DND-41 (cell line): ENCODE measurements at regions not wholly inside any gene's neighbourhood (a gene's known extent, or its start where the extent isn't known, plus 50 kb on each side); places are given as distances from the start of the nearest gene placed in this dataset.

Experiments
- ATAC-seq: fragments of 200-7000 bp; cut with Tn5 transposase; 3 replicates; pipeline ENCODE4 v1.9.1; 2021; ENCODE audit warnings: low read depth; ENCODE audit not compliant: insufficient read depth
- DNase-seq: peaks from one replicate; pipeline ENCODE4 v3.0.0-alpha.2; 2020
- H2AFZ ChIP-seq: 2 replicates; pipeline ENCODE4 v1.6.0; 2012; ENCODE audit warnings: low read depth, low read length
- H3K27ac ChIP-seq: 2 replicates; pipeline ENCODE4 v1.5.1; 2012; ENCODE audit warnings: low read length, inconsistent platforms
- H3K27me3 ChIP-seq: fragments of 200-600 bp; sonication (generic); 2 replicates; pipeline ENCODE4 v1.6.0; 2012; ENCODE audit warnings: low read length, mild to moderate bottlenecking, inconsistent platforms; ENCODE audit not compliant: insufficient read depth, poor library complexity
- H3K36me3 ChIP-seq: 2 replicates; pipeline ENCODE4 v1.5.1; 2012; ENCODE audit warnings: low read length, inconsistent platforms; ENCODE audit not compliant: insufficient read depth
- H3K4me1 ChIP-seq: 2 replicates; pipeline ENCODE4 v1.5.1; 2012; ENCODE audit warnings: mild to moderate bottlenecking, low read length; ENCODE audit not compliant: insufficient read depth
- H3K4me2 ChIP-seq: 2 replicates; pipeline ENCODE4 v1.6.0; 2012; ENCODE audit warnings: mild to moderate bottlenecking, moderate library complexity, low read length, inconsistent platforms; ENCODE audit not compliant: insufficient read depth
- H3K4me3 ChIP-seq, 2 experiments: fragments of 200-600 bp in 1 of 2; shearing (Covaris generic) in 1 of 2; 2 replicates each; pipeline ENCODE4 v1.5.1; 2012 to 2016; ENCODE audit warnings: inconsistent platforms in 2 of 2, low read length in 2 of 2, mild to moderate bottlenecking in 2 of 2, low read depth in 1 of 2, moderate library complexity in 1 of 2
- H3K79me2 ChIP-seq: 2 replicates; pipeline ENCODE4 v1.6.0; 2012; ENCODE audit warnings: low read length, inconsistent platforms; ENCODE audit not compliant: insufficient read depth
- H3K9ac ChIP-seq: 2 replicates; pipeline ENCODE4 v1.6.0; 2012; ENCODE audit warnings: low read depth, mild to moderate bottlenecking, inconsistent platforms, low read length, moderate library complexity
- H3K9me3 ChIP-seq: 2 replicates; pipeline ENCODE4 v1.5.1; 2012; ENCODE audit warnings: low read length, moderate library complexity, mild to moderate bottlenecking, inconsistent platforms; ENCODE audit not compliant: insufficient read depth, severe bottlenecking
- H4K20me1 ChIP-seq: 2 replicates; pipeline ENCODE4 v1.6.0; 2012; ENCODE audit warnings: low read length; ENCODE audit not compliant: insufficient read depth
- CTCF ChIP-seq: IDR thresholded peaks from 2 replicates; pipeline ENCODE4 v1.5.1; 2012; ENCODE audit warnings: borderline replicate concordance, low read length, moderate library complexity, mild to moderate bottlenecking; ENCODE audit not compliant: poor library complexity, severe bottlenecking; ENCODE audit errors: extremely low read depth
- EZH2 ChIP-seq: IDR thresholded peaks from 3 replicates; pipeline ENCODE4 v1.6.1; 2012; ENCODE audit warnings: borderline replicate concordance, low read depth, mild to moderate bottlenecking, moderate library complexity, low read length, inconsistent platforms; ENCODE audit not compliant: severe bottlenecking

DNA sequence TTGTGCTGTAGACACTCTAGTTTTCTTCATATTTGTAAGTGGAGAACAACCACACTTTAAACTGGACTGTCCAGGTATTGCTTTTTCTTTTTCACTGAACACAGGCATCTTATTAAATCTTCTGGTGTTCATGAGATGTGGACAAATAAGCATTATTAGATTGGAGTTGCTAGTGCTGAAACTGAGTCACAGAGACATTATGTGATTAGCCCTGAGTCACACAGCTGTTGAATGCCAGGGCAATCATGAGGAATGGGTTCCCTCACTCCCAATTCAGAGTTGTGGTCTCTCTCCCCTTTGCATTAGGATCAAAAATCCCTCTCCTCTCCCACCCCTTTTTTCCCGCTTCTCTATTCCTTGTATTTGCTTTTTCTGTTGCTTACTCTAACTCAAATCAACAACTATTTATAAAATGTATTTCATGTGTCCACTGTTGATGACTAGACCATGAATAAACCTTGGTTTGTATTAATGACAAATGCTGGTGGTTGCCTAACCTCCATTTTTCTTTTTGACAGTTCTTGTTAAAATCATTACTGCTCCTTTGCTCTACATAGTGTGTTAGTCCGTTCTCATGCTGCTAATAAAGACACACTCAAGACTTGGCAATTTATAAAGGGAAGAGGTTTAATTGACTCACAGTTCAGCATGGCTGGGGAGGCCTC, 738.2 kb downstream of the BRINP1 start:
- no peaks in the 10 kb centered on the region for H4K20me1 ChIP-seq
- H3K36me3 ChIP-seq: no peaks in the 10 kb centered on the region
- no peak for DNase-seq
- no peaks in the 10 kb centered on the region for H3K4me1 ChIP-seq
- no peaks in the 10 kb centered on the region for H3K27me3 ChIP-seq
- H3K4me2 ChIP-seq: no peak overlapping the region
- H3K9me3 ChIP-seq: no peaks in the 10 kb centered on the region
- no peak for ATAC-seq
- H3K4me3 ChIP-seq: no peak overlapping the region
- TF ChIP-seq EZH2 (no peak), CTCF (no peak)
- H3K27ac ChIP-seq: no peak overlapping the region
- H3K79me2 ChIP-seq: no peaks in the 10 kb centered on the region
- no peak overlapping the region for H2AFZ ChIP-seq
- no peak overlapping the region for H3K9ac ChIP-seq

DNA sequence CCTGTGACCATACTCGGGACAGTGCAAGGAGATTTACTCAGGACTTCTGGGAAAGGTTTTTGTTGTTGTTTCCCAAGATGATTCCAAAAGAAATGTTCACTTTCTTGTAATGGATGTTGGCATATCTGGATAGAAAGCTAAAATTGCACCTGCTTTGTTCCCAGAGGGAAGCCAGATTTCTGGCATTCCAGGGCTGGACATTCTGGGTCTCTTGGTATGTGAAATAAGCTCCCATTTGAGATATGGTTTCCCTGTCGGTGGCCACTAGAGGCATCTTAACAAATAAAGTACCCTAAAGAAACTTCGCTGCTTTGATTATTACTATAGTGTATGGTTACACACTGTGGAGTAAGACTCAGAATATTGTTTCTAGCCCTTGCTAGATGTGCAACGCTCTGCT, 737.3 kb downstream of the BRINP1 start:
- Histone ChIP-seq H3K36me3 (no peaks in the 10 kb centered on the region), H3K4me1 (no peaks in the 10 kb centered on the region), H3K79me2 (no peaks in the 10 kb centered on the region), H3K4me3 (no peak overlapping the region), H3K27me3 (no peaks in the 10 kb centered on the region), H3K4me2 (no peak overlapping the region), H3K27ac (no peak overlapping the region), H2AFZ (no peak overlapping the region), H3K9ac (no peak overlapping the region), H4K20me1 (no peaks in the 10 kb centered on the region), H3K9me3 (no peaks in the 10 kb centered on the region)
- DNase-seq (no peak), ATAC-seq (no peak)
- TF ChIP-seq CTCF (no peak), EZH2 (no peak)

- no peak for TF ChIP-seq EZH2
- no peak for TF ChIP-seq CTCF
- ATAC-seq (no peak), DNase-seq (no peak)
- Histone ChIP-seq H3K9ac (no peak overlapping the region), H3K27me3 (no peaks in the 10 kb centered on the region), H4K20me1 (no peaks in the 10 kb centered on the region), H3K36me3 (no peaks in the 10 kb centered on the region), H3K4me2 (no peak overlapping the region), H3K4me1 (no peaks in the 10 kb centered on the region), H3K27ac (no peak overlapping the region), H2AFZ (no peak overlapping the region), H3K4me3 (no peak overlapping the region), H3K79me2 (no peaks in the 10 kb centered on the region), H3K9me3 (no peaks in the 10 kb centered on the region)
These were observed 733.8 kb downstream of the BRINP1 start for GRCh38 chr9:118635416-118635815.

- Histone ChIP-seq H3K79me2 (no peaks in the 10 kb centered on the region), H3K27ac (no peak overlapping the region), H3K9ac (no peak overlapping the region), H3K36me3 (no peaks in the 10 kb centered on the region), H3K4me3 (no peak overlapping the region), H4K20me1 (no peaks in the 10 kb centered on the region), H3K4me2 (no peak overlapping the region), H3K4me1 (no peaks in the 10 kb centered on the region), H3K9me3 (no peaks in the 10 kb centered on the region), H3K27me3 (no peaks in the 10 kb centered on the region), H2AFZ (no peak overlapping the region)
- no peak for DNase-seq
- TF ChIP-seq EZH2 (no peak), CTCF (no peak)
- ATAC-seq: no peak
These were observed 731.6 kb downstream of the BRINP1 start for GRCh38 chr9:118637681-118638080.
